CD4-positive, alpha-beta T cell (primary cell): ENCODE measurements at regions not wholly inside any gene's neighbourhood (a gene's known extent, or its start where the extent isn't known, plus 50 kb on each side); places are given as distances from the start of the nearest gene placed in this dataset.

ENCODE experiments used
- ATAC-seq: fragments of 200-7000 bp; cut with Tn5 transposase; one replicate; pipeline ENCODE4 v1.10.0; 2022; ENCODE audit warnings: mild to moderate bottlenecking; ENCODE audit not compliant: poor library complexity
- CTCF ChIA-PET: fragments of 350-600 bp; sonication (Branson Sonifier 250); formaldehyde crosslinking; loops from one replicate; lab custom pipeline; 2021; ENCODE audit warnings: antibody characterized with exemption, inconsistent platforms; lab: Charles Lee
- POLR2A ChIA-PET: fragments of 350-600 bp; sonication (Branson Sonifier 250); formaldehyde crosslinking; loops from one replicate; lab custom pipeline; 2021; ENCODE audit warnings: antibody characterized with exemption, inconsistent platforms; lab: Charles Lee
- DNase-seq, 14 experiments: peaks; one replicate each; pipeline ENCODE4 v3.0.0-alpha.2; 2013 to 2020; ENCODE audit warnings: mixed read lengths in 2 of 14
- H3K27ac ChIP-seq, 2 donors: one replicate each; pipeline versions ENCODE4 v1.5.1 to v1.7.0; 2013; ENCODE audit warnings: low read length in 2 of 2, low read depth in 1 of 2, mild to moderate bottlenecking in 1 of 2
- H3K27me3 ChIP-seq, 2 experiments: 1 replicate in 1 of 2; 2 replicates in 1 of 2; pipeline versions ENCODE4 v1.6.1 to v1.7.0; 2013; ENCODE audit warnings: low read length in 2 of 2, control low read depth in 1 of 2, mild to moderate bottlenecking in 1 of 2, moderate library complexity in 1 of 2; ENCODE audit not compliant: insufficient read depth in 2 of 2, control insufficient read depth in 1 of 2
- H3K36me3 ChIP-seq: one replicate; pipeline ENCODE4 v1.6.1; 2013; ENCODE audit warnings: low read length, control low read depth; ENCODE audit not compliant: insufficient read depth
- H3K4me1 ChIP-seq: one replicate; pipeline ENCODE4 v1.6.1; 2013; ENCODE audit warnings: low read length, control low read depth; ENCODE audit not compliant: insufficient read depth
- H3K4me3 ChIP-seq: one replicate; pipeline ENCODE4 v1.5.1; 2013; ENCODE audit warnings: mild to moderate bottlenecking, low read length, moderate library complexity
- H3K9me3 ChIP-seq, 2 experiments: 1 replicate in 1 of 2; 2 replicates in 1 of 2; pipeline versions ENCODE4 v1.6.1 to v1.7.0; 2013; ENCODE audit warnings: low read length in 2 of 2, mild to moderate bottlenecking in 2 of 2, control low read depth in 1 of 2, moderate library complexity in 1 of 2; ENCODE audit not compliant: control insufficient read depth in 1 of 2, insufficient read depth in 1 of 2
- H3K27ac Mint-ChIP-seq: one replicate; pipeline ENCODE4 v1.8.0; 2020; ENCODE audit warnings: mixed read lengths
- H3K27me3 Mint-ChIP-seq: one replicate; pipeline ENCODE4 v1.8.0; 2021; ENCODE audit warnings: mixed read lengths
- H3K36me3 Mint-ChIP-seq: one replicate; pipeline ENCODE4 v1.8.0; 2021; ENCODE audit warnings: low read depth, mixed read lengths
- H3K4me1 Mint-ChIP-seq: one replicate; pipeline ENCODE4 v1.8.0; 2021; ENCODE audit warnings: low read depth, mixed read lengths
- H3K4me3 Mint-ChIP-seq: one replicate; pipeline ENCODE4 v1.8.0; 2020; ENCODE audit warnings: mild to moderate bottlenecking, mixed read lengths
- H3K9me3 Mint-ChIP-seq: one replicate; pipeline ENCODE4 v1.8.0; 2020; ENCODE audit warnings: mixed read lengths
- CTCF ChIP-seq: fragments of 200-600 bp; IDR thresholded peaks from one replicate; pipeline ENCODE4 v1.8.0; 2022; ENCODE audit warnings: antibody characterized with exemption, mild to moderate bottlenecking
- intact Hi-C, 2 experiments: fragments of 100-400 bp; cut with DNase I in 1 of 2; cut with micrococcal nuclease in 1 of 2; formaldehyde crosslinking; loops; one replicate each; pipeline versions ENCODE4 v1.15.1 to v1.9.0; 2023 to 2025; cut with DNase I, micrococcal nuclease

GRCh38 chr10:112092519-112092918, 91.0 kb downstream of the GPAM start:
- Mint-ChIP-seq H3K4me3 (no peak overlapping the region), H3K36me3 (no peaks in the 10 kb centered on the region), H3K4me1 (no peaks in the 10 kb centered on the region), H3K27ac (no peak overlapping the region), H3K9me3 (no peaks in the 10 kb centered on the region), H3K27me3 (peaks cover 5% of the 10 kb centered on the region)
- intact Hi-C loops: no loop called here
- no peak for ATAC-seq
- H3K36me3 ChIP-seq: no peaks in the 10 kb centered on the region
- H3K4me1 ChIP-seq: no peaks in the 10 kb centered on the region
- no peak for DNase-seq
- H3K4me3 ChIP-seq: no peak overlapping the region
- CTCF ChIA-PET: no interaction called here
- no peak overlapping the region for H3K27ac ChIP-seq
- H3K9me3 ChIP-seq: no peaks in the 10 kb centered on the region
- TF ChIP-seq CTCF: no peak
- POLR2A ChIA-PET: no interaction called here
- peaks cover 0 to 2% of the 10 kb centered on the region in 2 experiments for H3K27me3 ChIP-seq

DNA sequence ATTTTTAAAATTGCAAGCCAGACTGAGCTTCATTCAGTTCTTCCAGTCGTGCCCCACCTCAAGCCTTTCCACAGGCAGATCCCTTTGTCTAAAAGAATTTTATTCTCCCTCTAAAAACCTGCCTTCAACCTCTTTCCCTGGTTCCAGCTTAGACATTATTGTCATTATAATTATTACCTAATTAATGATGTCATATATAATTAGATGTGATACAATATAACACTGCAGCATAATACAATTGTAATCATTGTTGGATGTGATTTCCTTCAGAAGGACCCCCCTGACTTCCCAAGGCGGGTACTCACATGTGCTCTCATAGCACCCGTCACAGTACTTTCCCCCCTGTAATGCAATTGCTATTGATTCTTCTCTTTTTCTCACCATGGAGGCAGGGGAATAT, 88.6 kb downstream of the GPAM start:
- no peaks in the 10 kb centered on the region for H3K4me1 Mint-ChIP-seq
- no peak for DNase-seq
- peaks cover 5% of the 10 kb centered on the region for H3K27me3 Mint-ChIP-seq
- Histone ChIP-seq H3K9me3 (peaks cover 0 to 3% of the 10 kb centered on the region in 2 experiments), H3K4me3 (no peak overlapping the region), H3K27ac (no peak overlapping the region), H3K27me3 (no peaks in the 10 kb centered on the region), H3K4me1 (no peaks in the 10 kb centered on the region), H3K36me3 (no peaks in the 10 kb centered on the region)
- POLR2A ChIA-PET: no interaction called here
- ATAC-seq: no peak
- no peak overlapping the region for H3K27ac Mint-ChIP-seq
- no peaks in the 10 kb centered on the region for H3K9me3 Mint-ChIP-seq
- CTCF ChIA-PET: no interaction called here
- TF ChIP-seq CTCF: no peak
- intact Hi-C loops: no loop called here
- no peaks in the 10 kb centered on the region for H3K36me3 Mint-ChIP-seq
- no peak overlapping the region for H3K4me3 Mint-ChIP-seq

DNA sequence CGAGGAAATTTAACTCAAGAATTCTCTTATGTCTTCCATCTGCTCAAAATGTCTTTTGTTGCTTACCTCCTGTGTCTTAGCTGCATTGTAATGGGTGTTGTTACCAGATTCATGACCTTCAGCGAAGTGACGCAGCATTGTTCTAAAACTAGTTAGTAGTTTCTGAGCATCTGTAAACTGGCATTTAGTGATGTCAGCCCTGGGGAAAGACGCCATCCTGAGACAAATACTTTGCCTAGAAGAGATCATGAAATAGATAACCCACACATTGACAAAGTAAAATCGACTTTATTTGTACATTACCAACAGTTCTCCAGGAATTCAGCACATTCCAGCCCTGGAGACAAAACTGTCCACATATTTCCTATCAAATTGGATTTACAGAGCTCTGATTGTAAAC, 87.8 kb downstream of the GPAM start:
- ChIA-PET CTCF (no interaction called here), POLR2A (interaction anchor here (0.6 kb wide), 1 partner anchor 24 kb away, joined by 3 read pairs; no protein-coding TSS in a partner anchor)
- Mint-ChIP-seq H3K27me3 (peaks cover 4% of the 10 kb centered on the region), H3K36me3 (no peaks in the 10 kb centered on the region), H3K4me1 (no peaks in the 10 kb centered on the region), H3K27ac (no peak overlapping the region), H3K4me3 (no peak overlapping the region), H3K9me3 (no peaks in the 10 kb centered on the region)
- Histone ChIP-seq H3K4me3 (no peak overlapping the region), H3K9me3 (peaks cover 0 to 3% of the 10 kb centered on the region in 2 experiments), H3K36me3 (no peaks in the 10 kb centered on the region), H3K27ac (no peak overlapping the region), H3K4me1 (no peaks in the 10 kb centered on the region), H3K27me3 (no peaks in the 10 kb centered on the region)
- intact Hi-C loops: no loop called here
- no peak for DNase-seq
- TF ChIP-seq CTCF: no peak
- ATAC-seq: no peak
